GM12878 (cell line): ENCODE measurements at regions not wholly inside any gene's neighbourhood (a gene's known extent, or its start where the extent isn't known, plus 50 kb on each side); places are given as distances from the start of the nearest gene placed in this dataset.

Experiments used
- BCL3 ChIP-seq: IDR thresholded peaks from 2 replicates; pipeline ENCODE4 v1.6.1; 2011; ENCODE audit warnings: borderline replicate concordance, low read depth, mild to moderate bottlenecking, moderate library complexity, low read length; ENCODE audit not compliant: insufficient read depth, poor library complexity, severe bottlenecking
- E2F8 ChIP-seq: fragments of 450-650 bp; IDR thresholded peaks from 2 replicates; pipeline ENCODE4 v1.6.1; 2018; ENCODE audit warnings: mild to moderate bottlenecking, low read depth, moderate library complexity; ENCODE audit not compliant: partially characterized antibody
- ELK1 ChIP-seq: IDR thresholded peaks from 2 replicates; pipeline ENCODE4 v1.6.1; 2012; ENCODE audit warnings: low read depth, low read length, improper control_type of control experiment
- KDM1A ChIP-seq: fragments of 200-600 bp; sonication (generic); IDR thresholded peaks from 2 replicates; pipeline ENCODE4 v1.6.1; 2016; ENCODE audit warnings: borderline replicate concordance
- NBN ChIP-seq: fragments of 450-650 bp; IDR thresholded peaks from 2 replicates; pipeline ENCODE4 v1.6.1; 2016
- NR2C2 ChIP-seq: IDR thresholded peaks from 2 replicates; pipeline ENCODE4 v1.6.1; 2011; ENCODE audit warnings: borderline replicate concordance, low read depth; ENCODE audit not compliant: control insufficient read depth, insufficient read length
- POLR2A ChIP-seq: IDR thresholded peaks from 2 replicates; pipeline ENCODE4 v1.6.1; 2011; ENCODE audit warnings: low read depth, mild to moderate bottlenecking, low read length
- PRDM15 ChIP-seq: fragments of 450-650 bp; formaldehyde crosslinking; IDR thresholded peaks from 2 replicates; pipeline ENCODE4 v1.4.0; 2020; ENCODE audit warnings: mild to moderate bottlenecking, moderate library complexity
- SMARCA5 ChIP-seq: fragments of 450-650 bp; IDR thresholded peaks from 2 replicates; pipeline ENCODE4 v1.6.1; 2017; ENCODE audit warnings: mild to moderate bottlenecking
- TCF7 ChIP-seq: IDR thresholded peaks from 2 replicates; pipeline ENCODE4 v1.6.1; 2014; ENCODE audit warnings: antibody characterized with exemption, borderline replicate concordance
- YY1 ChIP-seq: IDR thresholded peaks from 2 replicates; pipeline ENCODE4 v1.6.1; 2011; ENCODE audit warnings: low read depth, mild to moderate bottlenecking, low read length
- ZNF384 ChIP-seq: IDR thresholded peaks from 2 replicates; pipeline ENCODE4 v1.6.1; 2012; ENCODE audit warnings: low read depth, mild to moderate bottlenecking, low read length, improper control_type of control experiment, borderline replicate concordance

GRCh38 chr1:174103766-174104165 lies 55.6 kb upstream of the RABGAP1L start:
- TF ChIP-seq SMARCA5: no peak
- no peak for TF ChIP-seq POLR2A
- TF ChIP-seq PRDM15 (CRISPR knock-in tag): no peak
- TF ChIP-seq E2F8: no peak
- no peak for TF ChIP-seq YY1
- no peak for TF ChIP-seq TCF7
- no peak for TF ChIP-seq KDM1A
- no peak for TF ChIP-seq NBN
- TF ChIP-seq NR2C2: no peak
- TF ChIP-seq ZNF384: no peak
- TF ChIP-seq ELK1: no peak
- TF ChIP-seq BCL3: no peak
